ENCODE measurements at regions not wholly inside any gene's neighbourhood (a gene's known extent, or its start where the extent isn't known, plus 50 kb on each side); places are given as distances from the start of the nearest gene placed in this dataset.

- TF ChIP-seq SIN3A (IDR thresholded peaks at IDR 0.05; ENCODE audit: borderline replicate concordance, low read depth, low read length) (no peak), NFIC (IDR thresholded peaks at IDR 0.05; ENCODE audit: borderline replicate concordance) (no peak), USF1 (IDR thresholded peaks at IDR 0.05; ENCODE audit: borderline replicate concordance, low read depth) (no peak), EP300 (IDR thresholded peaks at IDR 0.05; ENCODE audit: borderline replicate concordance in 1 of 2, low read depth in 1 of 2, low read length in 1 of 2) (no peak), MAX (IDR thresholded peaks at IDR 0.05; ENCODE audit: low read depth) (no peak), RFX5 (IDR thresholded peaks at IDR 0.05; ENCODE audit: low read length) (no peak), CTCF (IDR thresholded peaks at IDR 0.05) (no peak), FOXM1 (IDR thresholded peaks at IDR 0.05; ENCODE audit: low read depth) (no peak)
Observed at GRCh38 chr3:18159681-18160080, 265.5 kb downstream of the SATB1 start.

Data from SK-N-SH (cell line).